CD14-positive monocyte (primary cell): ENCODE measurements at regions not wholly inside any gene's neighbourhood (a gene's known extent, or its start where the extent isn't known, plus 50 kb on each side); places are given as distances from the start of the nearest gene placed in this dataset.

ENCODE experiments used
- DNase-seq, 3 donors: peaks; one replicate each; pipeline ENCODE4 v3.0.0-alpha.2; 2011 to 2022
- H2AFZ ChIP-seq: 2 replicates; pipeline ENCODE4 v1.6.0; 2012; ENCODE audit warnings: mild to moderate bottlenecking, low read depth, low read length, inconsistent platforms; ENCODE audit not compliant: insufficient read depth, poor library complexity, severe bottlenecking
- H3K27ac ChIP-seq, 2 donors: 1 replicate in 1 of 2; 2 replicates in 1 of 2; pipeline ENCODE4 v1.5.1; 2012 to 2013; ENCODE audit warnings: low read length in 2 of 2, control low read depth in 1 of 2, inconsistent platforms in 1 of 2, low read depth in 1 of 2, mild to moderate bottlenecking in 1 of 2
- H3K27me3 ChIP-seq, 2 donors: one replicate each; pipeline versions ENCODE4 v1.6.0 to v1.6.1; 2011 to 2013; ENCODE audit warnings: low read length in 2 of 2; ENCODE audit not compliant: control insufficient read depth in 2 of 2, insufficient read depth in 2 of 2
- H3K36me3 ChIP-seq, 2 donors: replicated peaks in 1 of 2; 1 replicate in 1 of 2; 2 replicates in 1 of 2; pipeline versions ENCODE4 v1.5.1 to v1.6.1; 2012 to 2013; ENCODE audit warnings: low read length in 2 of 2, control low read depth in 1 of 2, inconsistent platforms in 1 of 2, mild to moderate bottlenecking in 1 of 2; ENCODE audit not compliant: insufficient read depth in 2 of 2, control insufficient read depth in 1 of 2
- H3K4me1 ChIP-seq, 2 donors: 1 replicate in 1 of 2; 2 replicates in 1 of 2; pipeline versions ENCODE4 v1.5.1 to v1.6.1; 2012 to 2013; ENCODE audit warnings: low read length in 2 of 2, control low read depth in 1 of 2, inconsistent platforms in 1 of 2, mild to moderate bottlenecking in 1 of 2, moderate library complexity in 1 of 2; ENCODE audit not compliant: insufficient read depth in 2 of 2, control insufficient read depth in 1 of 2
- H3K4me2 ChIP-seq: replicated peaks from 2 replicates; pipeline ENCODE3; 2012; ENCODE audit warnings: low read length, moderate library complexity, mild to moderate bottlenecking; ENCODE audit not compliant: poor library complexity, severe bottlenecking; ENCODE audit errors: extremely low read depth
- H3K4me3 ChIP-seq, 3 experiments: fragments of 200-600 bp in 1 of 3; sonication (generic) in 1 of 3; replicated peaks in 1 of 3; 1 replicate in 2 of 3; 2 replicates in 1 of 3; pipeline ENCODE4 v1.5.1; 2011 to 2013; ENCODE audit warnings: low read length in 3 of 3, mild to moderate bottlenecking in 3 of 3, control low read depth in 2 of 3, low read depth in 2 of 3, inconsistent platforms in 1 of 3, moderate library complexity in 1 of 3
- H3K79me2 ChIP-seq: 2 replicates; pipeline ENCODE4 v1.6.0; 2012; ENCODE audit warnings: mild to moderate bottlenecking, control low read depth, inconsistent platforms, low read length, moderate library complexity; ENCODE audit not compliant: insufficient read depth
- H3K9ac ChIP-seq: 2 replicates; pipeline ENCODE4 v1.6.0; 2017; ENCODE audit warnings: low read length, mild to moderate bottlenecking; ENCODE audit not compliant: insufficient read depth, poor library complexity, severe bottlenecking
- H3K9me3 ChIP-seq, 2 donors: replicated peaks in 1 of 2; 1 replicate in 1 of 2; 2 replicates in 1 of 2; pipeline versions ENCODE4 v1.5.1 to v1.6.1; 2012 to 2013; ENCODE audit warnings: low read length in 2 of 2, control low read depth in 1 of 2; ENCODE audit not compliant: control insufficient read depth in 1 of 2, insufficient read depth in 1 of 2
- H4K20me1 ChIP-seq: 2 replicates; pipeline ENCODE4 v1.6.0; 2012; ENCODE audit warnings: mild to moderate bottlenecking, low read length, control low read depth, moderate library complexity; ENCODE audit not compliant: insufficient read depth
- H3K27ac Mint-ChIP-seq, 7 donors: one replicate each; pipeline ENCODE4 v1.8.0; 2020; ENCODE audit warnings: mild to moderate bottlenecking in 7 of 7, mixed read lengths in 7 of 7, moderate library complexity in 6 of 7, inconsistent platforms in 2 of 7
- H3K27me3 Mint-ChIP-seq, 3 donors: one replicate each; pipeline ENCODE4 v1.8.0; 2021 to 2022; ENCODE audit warnings: low read depth in 3 of 3, mild to moderate bottlenecking in 3 of 3, mixed read lengths in 3 of 3, moderate library complexity in 3 of 3, inconsistent platforms in 1 of 3
- H3K36me3 Mint-ChIP-seq, 2 donors: one replicate each; pipeline ENCODE4 v1.8.0; 2020; ENCODE audit warnings: mixed read lengths in 2 of 2, inconsistent platforms in 1 of 2, mild to moderate bottlenecking in 1 of 2
- H3K4me1 Mint-ChIP-seq: one replicate; pipeline ENCODE4 v1.8.0; 2020; ENCODE audit warnings: mild to moderate bottlenecking, mixed read lengths
- H3K4me3 Mint-ChIP-seq, 2 donors: one replicate each; pipeline ENCODE4 v1.8.0; 2020; ENCODE audit warnings: mild to moderate bottlenecking in 2 of 2, mixed read lengths in 2 of 2, moderate library complexity in 1 of 2
- H3K9me3 Mint-ChIP-seq, 7 donors: one replicate each; pipeline ENCODE4 v1.8.0; 2020 to 2022; ENCODE audit warnings: mixed read lengths in 7 of 7, mild to moderate bottlenecking in 6 of 7, moderate library complexity in 6 of 7, inconsistent platforms in 2 of 7
- CTCF ChIP-seq: fragments of 200-600 bp; IDR thresholded peaks from one replicate; pipeline ENCODE4 v1.8.0; 2022; ENCODE audit warnings: antibody characterized with exemption, mild to moderate bottlenecking
- WGBS: methylation state at CpG from one replicate; pipeline ENCODE4 v1.1.5; 2013; ENCODE audit warnings: missing lambda C conversion rate; ENCODE audit not compliant: insufficient coverage; 5-methylcytosine and 5-hydroxymethylcytosine counted together
- intact Hi-C, 2 donors: fragments of 100-400 bp; cut with micrococcal nuclease; formaldehyde crosslinking; loops; one replicate each; pipeline versions ENCODE4 v1.15.0 to v1.15.1; 2023

- H3K4me1 ChIP-seq = no peaks in the 10 kb centered on the region
- H3K9me3 Mint-ChIP-seq = peaks cover 0 to 3% (median 0%) of the 10 kb centered on the region in 7 donors
- intact Hi-C loops = no loop called here
- DNase-seq = no peak
- H3K4me2 ChIP-seq = no peak overlapping the region
- no peaks in the 10 kb centered on the region for H3K9me3 ChIP-seq
- TF ChIP-seq CTCF = no peak
- H4K20me1 ChIP-seq = no peaks in the 10 kb centered on the region
- WGBS = 84% methylated on average over 8 of the region's 10 CpGs
- no peaks in the 10 kb centered on the region for H3K36me3 Mint-ChIP-seq
- no peak overlapping the region for H3K9ac ChIP-seq
- no peaks in the 10 kb centered on the region for H3K36me3 ChIP-seq
- H3K27ac Mint-ChIP-seq = no peak overlapping the region
- H2AFZ ChIP-seq = no peak overlapping the region
- no peaks in the 10 kb centered on the region for H3K4me1 Mint-ChIP-seq
- H3K27me3 Mint-ChIP-seq = peaks cover 0 to 3% (median 0%) of the 10 kb centered on the region in 3 donors
- no peak overlapping the region for H3K27ac ChIP-seq
- H3K4me3 ChIP-seq = no peak overlapping the region
- no peak overlapping the region for H3K4me3 Mint-ChIP-seq
- no peaks in the 10 kb centered on the region for H3K27me3 ChIP-seq
- H3K79me2 ChIP-seq = no peaks in the 10 kb centered on the region
Measured at GRCh38 chr3:65170390-65171042, 482.7 kb upstream of the ADAMTS9 start.

DNA sequence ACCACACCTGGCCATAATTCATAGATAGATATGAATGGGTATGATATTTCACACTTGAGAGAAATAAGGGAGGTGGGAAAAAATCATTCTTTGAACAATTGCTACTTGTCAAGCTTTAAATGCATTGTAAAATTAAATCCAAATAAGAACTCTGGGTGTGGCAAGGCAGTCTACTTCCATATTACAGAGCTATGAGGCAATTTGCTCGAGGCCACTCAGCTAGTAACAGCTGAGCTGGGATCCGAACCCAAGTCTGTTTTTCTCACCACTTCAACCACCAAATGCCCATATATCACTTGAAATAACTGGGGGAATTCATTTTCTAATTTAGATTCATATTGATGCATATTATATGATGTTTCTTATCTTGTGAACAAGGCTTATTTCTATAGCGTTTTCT lies 482.2 kb upstream of the ADAMTS9 start:
- Histone ChIP-seq H3K27ac (no peak overlapping the region), H3K9ac (no peak overlapping the region), H4K20me1 (no peaks in the 10 kb centered on the region), H3K79me2 (no peaks in the 10 kb centered on the region), H3K4me1 (no peaks in the 10 kb centered on the region), H3K9me3 (no peaks in the 10 kb centered on the region), H3K36me3 (no peaks in the 10 kb centered on the region), H3K27me3 (no peaks in the 10 kb centered on the region), H3K4me3 (no peak overlapping the region), H3K4me2 (no peak overlapping the region), H2AFZ (no peak overlapping the region)
- Mint-ChIP-seq H3K9me3 (peaks cover 0 to 3% (median 0%) of the 10 kb centered on the region in 7 donors), H3K27me3 (peaks cover 0 to 3% (median 0%) of the 10 kb centered on the region in 3 donors), H3K36me3 (no peaks in the 10 kb centered on the region), H3K4me3 (no peak overlapping the region), H3K27ac (no peak overlapping the region), H3K4me1 (no peaks in the 10 kb centered on the region)
- intact Hi-C loops = no loop called here
- no CpG with 5 or more reads among the region's 3 CpGs for WGBS
- TF ChIP-seq CTCF = no peak
- DNase-seq = no peak
